IPS-20b (cell line): ENCODE measurements at regions not wholly inside any gene's neighbourhood (a gene's known extent, or its start where the extent isn't known, plus 50 kb on each side); places are given as distances from the start of the nearest gene placed in this dataset.

Source experiments
- H3K27ac ChIP-seq: one replicate; pipeline ENCODE4 v1.5.1; 2013; ENCODE audit warnings: low read length
- H3K27me3 ChIP-seq: 2 replicates; pipeline ENCODE4 v1.6.1; 2013; ENCODE audit warnings: mild to moderate bottlenecking, low read length, inconsistent platforms; ENCODE audit not compliant: insufficient read depth
- H3K36me3 ChIP-seq: 2 replicates; pipeline ENCODE4 v1.6.1; 2013; ENCODE audit warnings: low read depth, mild to moderate bottlenecking, inconsistent platforms, low read length, moderate library complexity; ENCODE audit not compliant: insufficient read depth
- H3K4me1 ChIP-seq: 2 replicates; pipeline ENCODE4 v1.6.1; 2013; ENCODE audit warnings: mild to moderate bottlenecking, control low read depth, inconsistent platforms, low read length, moderate library complexity; ENCODE audit not compliant: insufficient read depth
- H3K4me3 ChIP-seq: 2 replicates; pipeline ENCODE4 v1.5.1; 2013; ENCODE audit warnings: mild to moderate bottlenecking, low read length, inconsistent platforms
- H3K9ac ChIP-seq: 2 replicates; pipeline ENCODE4 v1.6.1; 2013; ENCODE audit warnings: low read depth, mild to moderate bottlenecking, inconsistent platforms, low read length, moderate library complexity
- H3K9me3 ChIP-seq: 2 replicates; pipeline ENCODE4 v1.6.1; 2013; ENCODE audit warnings: mild to moderate bottlenecking, low read depth, low read length, inconsistent platforms; ENCODE audit not compliant: insufficient read depth

- Histone ChIP-seq H3K36me3 (no peaks in the 10 kb centered on the region), H3K4me1 (no peaks in the 10 kb centered on the region), H3K27ac (no peak overlapping the region), H3K9ac (no peak overlapping the region), H3K9me3 (no peaks in the 10 kb centered on the region), H3K27me3 (no peaks in the 10 kb centered on the region), H3K4me3 (no peak overlapping the region)
Measured at GRCh38 chr1:56028911-56029310, 550.5 kb downstream of the PLPP3 start.

- Histone ChIP-seq H3K36me3 (no peaks in the 10 kb centered on the region), H3K9me3 (no peaks in the 10 kb centered on the region), H3K27ac (no peak overlapping the region), H3K4me3 (no peak overlapping the region), H3K27me3 (no peaks in the 10 kb centered on the region), H3K9ac (no peak overlapping the region), H3K4me1 (no peaks in the 10 kb centered on the region)
Measured at GRCh38 chr1:56028244-56028643, 551.1 kb downstream of the PLPP3 start.

GRCh38 chr1:56025942-56026341 lies 553.4 kb downstream of the PLPP3 start:
- Histone ChIP-seq H3K36me3 (no peaks in the 10 kb centered on the region), H3K4me3 (no peak overlapping the region), H3K9ac (no peak overlapping the region), H3K9me3 (no peaks in the 10 kb centered on the region), H3K27ac (no peak overlapping the region), H3K4me1 (no peaks in the 10 kb centered on the region), H3K27me3 (no peaks in the 10 kb centered on the region)

GRCh38 chr1:56024155-56024554 lies 555.2 kb downstream of the PLPP3 start:
- Histone ChIP-seq H3K9ac (no peak overlapping the region), H3K9me3 (no peaks in the 10 kb centered on the region), H3K4me3 (no peak overlapping the region), H3K27me3 (no peaks in the 10 kb centered on the region), H3K4me1 (no peaks in the 10 kb centered on the region), H3K27ac (no peak overlapping the region), H3K36me3 (no peaks in the 10 kb centered on the region)

GRCh38 chr1:56019922-56020321 lies 559.4 kb downstream of the PLPP3 start:
- H3K36me3 ChIP-seq, result no peaks in the 10 kb centered on the region
- no peak overlapping the region for H3K9ac ChIP-seq
- H3K27ac ChIP-seq, result no peak overlapping the region
- H3K4me1 ChIP-seq, result no peaks in the 10 kb centered on the region
- H3K27me3 ChIP-seq, result no peaks in the 10 kb centered on the region
- H3K9me3 ChIP-seq, result no peaks in the 10 kb centered on the region
- no peak overlapping the region for H3K4me3 ChIP-seq

GRCh38 chr1:56019472-56019871 lies 559.9 kb downstream of the PLPP3 start:
- no peak overlapping the region for H3K9ac ChIP-seq
- H3K27ac ChIP-seq, result no peak overlapping the region
- H3K9me3 ChIP-seq, result no peaks in the 10 kb centered on the region
- no peak overlapping the region for H3K4me3 ChIP-seq
- no peaks in the 10 kb centered on the region for H3K4me1 ChIP-seq
- H3K27me3 ChIP-seq, result no peaks in the 10 kb centered on the region
- H3K36me3 ChIP-seq, result no peaks in the 10 kb centered on the region

GRCh38 chr1:56017336-56017735 lies 562.0 kb downstream of the PLPP3 start:
- Histone ChIP-seq H3K4me3 (no peak overlapping the region), H3K27ac (no peak overlapping the region), H3K9ac (no peak overlapping the region)

GRCh38 chr1:56003846-56004245 lies 575.5 kb downstream of the PLPP3 start:
- no peak overlapping the region for H3K9ac ChIP-seq
- H3K4me1 ChIP-seq, result no peaks in the 10 kb centered on the region
- H3K27ac ChIP-seq, result no peak overlapping the region
- H3K9me3 ChIP-seq, result no peaks in the 10 kb centered on the region
- no peak overlapping the region for H3K4me3 ChIP-seq
- no peaks in the 10 kb centered on the region for H3K36me3 ChIP-seq
- no peaks in the 10 kb centered on the region for H3K27me3 ChIP-seq

More at GRCh38 chr1:56017336-56017735, 562.0 kb downstream of the PLPP3 start:
- no peaks in the 10 kb centered on the region; the same call in 1 of the 2 replicates for H3K9me3 ChIP-seq
- no peaks in the 10 kb centered on the region for H3K27me3 ChIP-seq
- H3K4me1 ChIP-seq, result no peaks in the 10 kb centered on the region
- H3K36me3 ChIP-seq, result no peaks in the 10 kb centered on the region

GRCh38 chr1:56002231-56002630 lies 577.1 kb downstream of the PLPP3 start:
- no peaks in the 10 kb centered on the region for H3K9me3 ChIP-seq
- H3K27ac ChIP-seq, result no peak overlapping the region
- H3K9ac ChIP-seq, result no peak overlapping the region
- H3K4me3 ChIP-seq, result no peak overlapping the region
- no peaks in the 10 kb centered on the region for H3K36me3 ChIP-seq
- no peaks in the 10 kb centered on the region for H3K27me3 ChIP-seq
- no peaks in the 10 kb centered on the region for H3K4me1 ChIP-seq

- H3K27ac ChIP-seq, result no peak overlapping the region
- H3K4me3 ChIP-seq, result no peak overlapping the region
- H3K36me3 ChIP-seq, result no peaks in the 10 kb centered on the region
- H3K27me3 ChIP-seq, result no peaks in the 10 kb centered on the region
- H3K9me3 ChIP-seq, result peaks cover 3% of the 10 kb centered on the region; the same call in 1 of the 2 replicates
- H3K9ac ChIP-seq, result no peak overlapping the region
- no peaks in the 10 kb centered on the region for H3K4me1 ChIP-seq
Measured at GRCh38 chr1:56000424-56000823, 578.9 kb downstream of the PLPP3 start.

- Histone ChIP-seq H3K4me1 (no peaks in the 10 kb centered on the region), H3K36me3 (no peaks in the 10 kb centered on the region), H3K9me3 (peaks cover 3% of the 10 kb centered on the region; the same call in 1 of the 2 replicates), H3K27me3 (no peaks in the 10 kb centered on the region), H3K4me3 (no peak overlapping the region), H3K9ac (no peak overlapping the region), H3K27ac (no peak overlapping the region)
Measured at GRCh38 chr1:55997536-55997935, 581.8 kb downstream of the PLPP3 start.

GRCh38 chr1:55993646-55994318 lies 585.6 kb downstream of the PLPP3 start:
- Histone ChIP-seq H3K36me3 (no peaks in the 10 kb centered on the region), H3K9ac (no peak overlapping the region), H3K4me3 (no peak overlapping the region), H3K27ac (no peak overlapping the region), H3K9me3 (peaks cover 3% of the 10 kb centered on the region; the same call in 1 of the 2 replicates), H3K4me1 (no peaks in the 10 kb centered on the region), H3K27me3 (no peaks in the 10 kb centered on the region)
